ENCODE measurements at regions not wholly inside any gene's neighbourhood (a gene's known extent, or its start where the extent isn't known, plus 50 kb on each side); places are given as distances from the start of the nearest gene placed in this dataset.

DNA sequence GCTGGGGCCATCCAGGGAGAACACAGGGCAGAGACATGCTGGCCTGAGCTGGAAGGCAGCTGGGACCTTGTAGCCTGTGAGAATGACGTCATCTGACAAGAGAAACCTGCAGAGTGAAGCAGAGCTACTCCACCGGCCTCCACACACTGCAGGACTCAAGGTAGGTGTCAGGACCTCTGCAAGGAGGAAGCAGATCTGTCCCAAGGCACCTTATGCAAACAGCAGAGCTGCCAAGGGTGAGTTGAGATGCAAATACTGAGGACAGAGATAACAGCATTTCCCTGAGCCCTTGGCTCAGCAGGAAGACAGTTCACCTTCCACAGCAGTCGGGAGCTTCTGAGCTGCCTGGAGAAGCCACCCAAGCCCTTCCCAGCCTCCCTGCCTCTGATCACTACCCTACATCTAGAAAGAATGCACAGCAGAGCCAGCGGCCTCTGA lies 51.9 kb upstream of the IGSF9B start:
- DNase-seq, result peak; percentile 67

- DNase-seq, result no peak
Measured at GRCh38 chr11:134013518-134013917, 55.4 kb upstream of the JAM3 start.

DNA sequence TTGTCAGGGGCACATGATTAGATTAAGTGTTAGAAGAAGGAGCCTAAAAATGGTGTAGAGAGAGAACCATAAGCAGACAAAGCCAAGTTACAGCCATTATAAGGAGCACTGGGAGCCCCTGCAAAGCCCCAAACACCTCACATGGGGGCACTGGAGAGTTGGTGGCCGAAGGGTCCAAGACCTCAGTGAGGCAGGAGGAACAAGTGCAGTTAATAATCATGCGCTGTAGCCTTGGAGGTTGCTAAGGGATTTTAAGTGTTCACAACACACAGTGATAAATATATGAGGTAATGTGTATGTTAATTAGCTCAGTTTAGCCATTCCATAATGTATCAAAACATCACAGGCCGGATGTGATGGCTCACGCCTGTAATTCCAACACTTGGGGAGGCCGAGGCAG lies 54.4 kb upstream of the JAM3 start:
- no peak for DNase-seq

- no peak for DNase-seq
Measured at GRCh38 chr11:134015556-134015955, 53.3 kb upstream of the JAM3 start.

DNA sequence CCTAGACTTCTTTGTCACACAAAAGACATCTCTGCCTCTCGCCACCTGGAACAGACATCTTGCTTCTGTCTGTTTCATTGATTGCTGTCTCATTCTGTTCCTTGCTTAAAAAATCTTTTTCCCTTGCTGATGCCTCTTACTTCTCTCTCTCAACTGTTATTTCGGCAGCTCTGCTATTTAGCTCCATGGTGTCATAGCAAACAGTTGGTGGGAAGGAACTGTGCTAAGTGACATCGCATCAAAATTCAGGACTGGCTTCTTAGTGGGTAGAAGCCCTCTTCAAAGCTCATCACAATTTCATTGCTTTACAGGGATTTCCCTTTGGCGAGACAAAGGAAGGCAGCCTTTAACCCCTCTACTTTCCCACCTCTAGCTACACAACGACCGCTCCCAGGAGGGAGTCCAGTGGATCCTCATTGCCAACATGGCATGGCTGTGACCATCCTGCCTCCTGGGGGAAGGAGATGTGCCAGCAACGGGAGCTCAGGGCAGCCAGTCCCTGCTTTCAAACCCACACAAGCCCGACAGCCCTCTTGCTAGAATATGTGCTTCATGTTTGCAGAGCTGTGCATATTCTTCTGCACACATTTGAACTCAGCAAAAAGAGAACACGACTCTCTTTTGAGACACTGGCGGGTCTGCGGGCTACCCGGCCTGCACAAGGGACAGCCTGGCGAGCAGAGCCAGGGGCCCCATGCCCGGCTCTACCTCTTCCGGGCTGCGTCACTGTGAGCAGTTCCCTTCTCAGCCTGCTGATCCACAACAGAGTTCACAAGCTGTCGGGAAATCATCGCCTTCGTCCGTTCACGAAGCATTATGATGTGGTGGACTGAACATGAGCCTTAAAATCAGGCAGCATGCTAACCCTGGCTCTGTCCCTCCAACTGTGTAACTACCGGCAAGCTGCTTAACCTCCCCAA lies 51.1 kb upstream of the JAM3 start:
- DNase-seq, result no peak

All from islet precursor cell (in vitro differentiated cells).